ENCODE measurements at regions not wholly inside any gene's neighbourhood (a gene's known extent, or its start where the extent isn't known, plus 50 kb on each side); places are given as distances from the start of the nearest gene placed in this dataset.
A peak's percentile ranks its signal among the peaks of the same experiment; 100 is the strongest.
"Not testable (repeated sequence)": the region's sequence is repeated elsewhere in the genome, so short reads cannot be mapped to it uniquely, and the experiment has no call there.

GRCh38 chr15:92763459-92763858, 107.9 kb upstream of the FAM174B start:
- no peak for DNase-seq

- not testable (repeated sequence) for DNase-seq
Measured at GRCh38 chr15:92768131-92768530, 112.6 kb upstream of the FAM174B start.

GRCh38 chr15:92770641-92771040, 115.1 kb upstream of the FAM174B start:
- no peak for DNase-seq

GRCh38 chr15:92772061-92772460, 116.5 kb upstream of the FAM174B start:
- DNase-seq, result no peak

- DNase-seq, result no peak
Measured at GRCh38 chr15:92772626-92773244, 117.2 kb upstream of the FAM174B start.

GRCh38 chr15:92773340-92773739, 117.8 kb upstream of the FAM174B start:
- DNase-seq, result no peak

- no peak for DNase-seq
Measured at GRCh38 chr15:92779874-92780273, 120.2 kb upstream of the CHD2 start.

GRCh38 chr15:92780843-92781242, 119.3 kb upstream of the CHD2 start:
- no peak for DNase-seq

- no peak for DNase-seq
Measured at GRCh38 chr15:92781925-92782453, 118.1 kb upstream of the CHD2 start.

GRCh38 chr15:92787116-92787515, 113.0 kb upstream of the CHD2 start:
- no peak for DNase-seq

- DNase-seq, result no peak
Measured at GRCh38 chr15:92788196-92788595, 111.9 kb upstream of the CHD2 start.

GRCh38 chr15:92788793-92789192, 111.3 kb upstream of the CHD2 start:
- DNase-seq, result not testable (repeated sequence)

GRCh38 chr15:92796161-92796611, 103.9 kb upstream of the CHD2 start:
- no peak for DNase-seq

- no peak for DNase-seq
Measured at GRCh38 chr15:92797168-92798052, 102.7 kb upstream of the CHD2 start.

GRCh38 chr15:92800013-92800412, 100.1 kb upstream of the CHD2 start:
- DNase-seq, result no peak

GRCh38 chr15:92800416-92801055, 99.6 kb upstream of the CHD2 start:
- DNase-seq, result not testable (repeated sequence)

- not testable (repeated sequence) for DNase-seq
Measured at GRCh38 chr15:92801056-92801773, 98.9 kb upstream of the CHD2 start.

- no peak for DNase-seq
Measured at GRCh38 chr15:92801774-92802464, 98.2 kb upstream of the CHD2 start.

GRCh38 chr15:92803536-92803851, 96.6 kb upstream of the CHD2 start:
- no peak for DNase-seq

GRCh38 chr15:92803852-92804609, 96.1 kb upstream of the CHD2 start:
- DNase-seq, result peak; percentile 68 to 85

- not testable (repeated sequence) for DNase-seq
Measured at GRCh38 chr15:92804610-92804936, 95.6 kb upstream of the CHD2 start.

Measured in stimulated activated CD4-positive, alpha-beta T cell treated with anti-CD3 and anti-CD28 coated beads, Interleukin-4, amount 100 ng/mL, for 4 hours (primary cell).